ENCODE measurements at regions not wholly inside any gene's neighbourhood (a gene's known extent, or its start where the extent isn't known, plus 50 kb on each side); places are given as distances from the start of the nearest gene placed in this dataset.
A peak's percentile ranks its signal among the peaks of the same experiment; 100 is the strongest.

DNA sequence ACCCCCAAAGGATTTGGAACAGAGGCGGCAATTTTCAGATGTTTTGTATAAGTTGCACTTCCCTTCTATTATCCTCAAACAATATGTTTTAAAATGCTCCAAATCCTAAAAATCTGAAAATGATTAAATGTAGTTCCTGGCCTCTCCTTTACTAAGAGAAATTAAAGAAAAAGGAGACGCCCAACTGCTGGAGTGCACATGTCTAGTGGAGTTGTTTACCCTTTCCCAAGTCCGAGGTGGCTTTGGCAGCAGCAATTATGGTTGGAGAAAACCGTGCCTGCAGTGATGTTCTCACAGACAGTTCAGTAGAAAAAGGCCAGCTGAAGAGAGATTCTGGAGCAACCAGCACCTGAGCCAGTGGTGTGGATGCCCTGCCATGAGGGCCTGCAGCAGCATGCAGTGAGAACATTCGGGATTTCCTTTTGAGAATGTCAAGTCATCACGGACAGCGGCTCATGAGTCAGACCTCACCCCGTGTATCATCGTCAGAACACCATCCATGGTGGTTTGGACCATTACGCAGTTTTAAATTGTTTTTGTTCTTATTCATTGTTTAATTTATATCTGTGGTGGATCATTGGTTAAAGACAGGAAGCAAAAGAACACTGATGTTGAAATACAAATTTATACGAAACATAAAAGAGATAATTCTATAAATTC, 179.0 kb upstream of the KRR1 start:
- TF ChIP-seq RBM17 (IDR thresholded peaks at IDR 0.05; ENCODE audit: borderline replicate concordance, low read depth, low read length), result no peak
- no peak for TF ChIP-seq YY1 (IDR thresholded peaks at IDR 0.05; ENCODE audit: borderline replicate concordance in 1 of 3, control insufficient read depth in 1 of 3, extremely low read depth in 1 of 3, insufficient read depth in 3 of 3, insufficient read length in 1 of 3, insufficient replicate concordance in 2 of 3, low read depth in 1 of 3, low read length in 2 of 3)
- TF ChIP-seq SIRT6 (IDR thresholded peaks at IDR 0.05; ENCODE audit: low read depth, low read length), result no peak
- TF ChIP-seq POLR2A (conservative IDR thresholded peaks at IDR 0.05), result no peak
- TF ChIP-seq SMAD4 (CRISPR knock-in tag; conservative IDR thresholded peaks at IDR 0.05), result no peak
- TF ChIP-seq JUNB (CRISPR knock-in tag; conservative IDR thresholded peaks at IDR 0.05), result no peak
- no peak for TF ChIP-seq CHD2 (IDR thresholded peaks at IDR 0.05; ENCODE audit: low read depth, low read length)
- 0 out of 2 replicates have a peak, but pooled peaks have one; percentile 45 for TF ChIP-seq ZBTB33 (CRISPR knock-in tag; IDR thresholded peaks at IDR 0.05)
- TF ChIP-seq, protein P1, sequence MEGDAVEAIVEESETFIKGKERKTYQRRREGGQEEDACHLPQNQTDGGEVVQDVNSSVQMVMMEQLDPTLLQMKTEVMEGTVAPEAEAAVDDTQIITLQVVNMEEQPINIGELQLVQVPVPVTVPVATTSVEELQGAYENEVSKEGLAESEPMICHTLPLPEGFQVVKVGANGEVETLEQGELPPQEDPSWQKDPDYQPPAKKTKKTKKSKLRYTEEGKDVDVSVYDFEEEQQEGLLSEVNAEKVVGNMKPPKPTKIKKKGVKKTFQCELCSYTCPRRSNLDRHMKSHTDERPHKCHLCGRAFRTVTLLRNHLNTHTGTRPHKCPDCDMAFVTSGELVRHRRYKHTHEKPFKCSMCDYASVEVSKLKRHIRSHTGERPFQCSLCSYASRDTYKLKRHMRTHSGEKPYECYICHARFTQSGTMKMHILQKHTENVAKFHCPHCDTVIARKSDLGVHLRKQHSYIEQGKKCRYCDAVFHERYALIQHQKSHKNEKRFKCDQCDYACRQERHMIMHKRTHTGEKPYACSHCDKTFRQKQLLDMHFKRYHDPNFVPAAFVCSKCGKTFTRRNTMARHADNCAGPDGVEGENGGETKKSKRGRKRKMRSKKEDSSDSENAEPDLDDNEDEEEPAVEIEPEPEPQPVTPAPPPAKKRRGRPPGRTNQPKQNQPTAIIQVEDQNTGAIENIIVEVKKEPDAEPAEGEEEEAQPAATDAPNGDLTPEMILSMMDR (IDR thresholded peaks at IDR 0.05 in 2 of 3, conservative IDR thresholded peaks at IDR 0.05 in 1 of 3; ENCODE audit: insufficient read depth in 2 of 3, low read depth in 1 of 3, low read length in 3 of 3), result no peak
